ENCODE measurements at regions not wholly inside any gene's neighbourhood (a gene's known extent, or its start where the extent isn't known, plus 50 kb on each side); places are given as distances from the start of the nearest gene placed in this dataset.

DNA sequence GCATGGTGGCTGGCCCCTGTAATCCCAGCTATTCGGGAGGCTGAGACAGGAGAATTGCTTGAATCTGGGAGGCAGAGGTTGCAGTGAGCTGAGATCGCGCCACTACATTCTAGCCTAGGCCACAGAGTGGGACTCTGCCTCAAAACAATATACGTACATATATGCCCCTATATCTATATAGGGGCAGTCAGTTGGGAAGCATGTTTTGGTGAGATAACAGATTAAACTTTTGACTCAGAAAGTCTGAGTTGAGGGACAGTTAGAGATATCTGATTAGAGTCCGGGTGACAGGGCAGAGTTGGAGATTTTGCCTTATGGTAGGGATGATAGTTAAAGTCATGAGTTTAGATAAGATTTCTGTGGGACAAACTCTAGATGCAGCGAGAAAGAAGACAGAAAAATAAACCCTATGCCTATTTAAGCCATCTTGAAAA is 71.8 kb upstream of the ALDH1A1 start:
- Histone ChIP-seq H3F3A (ENCODE audit: insufficient read depth, low read depth) (no peaks in the 10 kb centered on the region), H3K79me2 (ENCODE audit: low read depth) (no peaks in the 10 kb centered on the region), H3K27me3 (ENCODE audit: insufficient read depth, low read depth) (no peaks in the 10 kb centered on the region), H3K27ac (no peak overlapping the region), H3K4me2 (no peak overlapping the region), H3K9me2 (ENCODE audit: insufficient read depth) (no peaks in the 10 kb centered on the region), H4K20me1 (ENCODE audit: insufficient read depth) (no peaks in the 10 kb centered on the region), H3K4me3 (no peak overlapping the region), H3K9me3 (ENCODE audit: insufficient read depth, low read depth) (no peaks in the 10 kb centered on the region), H3K4me1 (replicated peaks; ENCODE audit: insufficient read depth) (no peaks in the 10 kb centered on the region), H3K36me3 (ENCODE audit: low read depth) (no peaks in the 10 kb centered on the region), H2AFZ (no peak overlapping the region)
- POLR2A ChIA-PET (ENCODE audit: unreplicated experiment): no interaction called here
- no TSS peak for BruUV-seq (replicated peaks)
- intact Hi-C loops (cut with micrococcal nuclease; ENCODE audit: unreplicated experiment): loop anchor here (5.0 kb wide), 2 partner anchors 42 to 72 kb away; partner anchors contain the start of gene ALDH1A1
- no peak for DNase-seq
- CTCF ChIA-PET: interaction anchor here (0.6 kb wide), 1 partner anchor 421 kb away, joined by 7 read pairs; no protein-coding TSS in a partner anchor
- TF ChIP-seq, protein P1, sequence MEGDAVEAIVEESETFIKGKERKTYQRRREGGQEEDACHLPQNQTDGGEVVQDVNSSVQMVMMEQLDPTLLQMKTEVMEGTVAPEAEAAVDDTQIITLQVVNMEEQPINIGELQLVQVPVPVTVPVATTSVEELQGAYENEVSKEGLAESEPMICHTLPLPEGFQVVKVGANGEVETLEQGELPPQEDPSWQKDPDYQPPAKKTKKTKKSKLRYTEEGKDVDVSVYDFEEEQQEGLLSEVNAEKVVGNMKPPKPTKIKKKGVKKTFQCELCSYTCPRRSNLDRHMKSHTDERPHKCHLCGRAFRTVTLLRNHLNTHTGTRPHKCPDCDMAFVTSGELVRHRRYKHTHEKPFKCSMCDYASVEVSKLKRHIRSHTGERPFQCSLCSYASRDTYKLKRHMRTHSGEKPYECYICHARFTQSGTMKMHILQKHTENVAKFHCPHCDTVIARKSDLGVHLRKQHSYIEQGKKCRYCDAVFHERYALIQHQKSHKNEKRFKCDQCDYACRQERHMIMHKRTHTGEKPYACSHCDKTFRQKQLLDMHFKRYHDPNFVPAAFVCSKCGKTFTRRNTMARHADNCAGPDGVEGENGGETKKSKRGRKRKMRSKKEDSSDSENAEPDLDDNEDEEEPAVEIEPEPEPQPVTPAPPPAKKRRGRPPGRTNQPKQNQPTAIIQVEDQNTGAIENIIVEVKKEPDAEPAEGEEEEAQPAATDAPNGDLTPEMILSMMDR (conservative IDR thresholded peaks at IDR 0.05): no peak
- no peak for TF ChIP-seq EZH2 (IDR thresholded peaks at IDR 0.05; ENCODE audit: low read depth)

DNA sequence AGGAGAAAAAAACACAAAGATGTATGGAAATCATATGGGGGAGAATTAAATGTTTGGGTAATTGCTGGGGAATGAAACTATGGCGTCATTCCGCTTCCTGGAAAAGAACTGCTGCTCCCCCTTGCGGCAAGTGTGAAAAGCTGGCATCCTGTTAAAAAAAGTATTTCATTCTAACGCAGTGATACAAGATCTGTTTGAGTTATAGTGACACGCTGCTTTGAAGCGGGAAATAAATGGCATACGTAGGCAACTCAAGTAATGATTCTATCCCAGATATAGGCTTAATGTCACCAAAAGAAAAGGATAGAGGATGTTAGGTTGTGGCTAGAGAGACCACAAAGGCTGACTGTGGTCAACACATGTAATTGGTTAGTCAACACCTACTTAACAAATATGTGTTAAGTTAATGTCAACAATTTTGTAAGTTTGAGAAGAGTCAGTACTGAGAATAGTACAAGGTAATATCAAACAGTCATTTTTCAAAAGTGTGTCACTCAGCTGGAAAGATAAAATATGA is 70.2 kb upstream of the ALDH1A1 start:
- no TSS peak for BruUV-seq (replicated peaks)
- DNase-seq: peak; percentile 39 to 48
- H3F3A ChIP-seq (ENCODE audit: insufficient read depth, low read depth): no peaks in the 10 kb centered on the region
- no peaks in the 10 kb centered on the region for H3K27me3 ChIP-seq (ENCODE audit: insufficient read depth, low read depth)
- CTCF ChIA-PET: interaction anchor here (0.6 to 2.2 kb wide), 5 partner anchors 9 to 718 kb away, joined by 3 to 13 read pairs (median 4); no protein-coding TSS in a partner anchor
- intact Hi-C loops (cut with micrococcal nuclease; ENCODE audit: unreplicated experiment): loop anchor here (1.0 to 5.0 kb wide), 8 partner anchors 41 to 742 kb away; partner anchors contain the start of gene ALDH1A1
- H3K79me2 ChIP-seq (ENCODE audit: low read depth): no peaks in the 10 kb centered on the region
- no peak overlapping the region for H3K4me2 ChIP-seq
- TF ChIP-seq, protein P1 (conservative IDR thresholded peaks at IDR 0.05): peak; percentile 64
- no peak for TF ChIP-seq EZH2 (IDR thresholded peaks at IDR 0.05; ENCODE audit: low read depth)
- no peaks in the 10 kb centered on the region for H3K4me1 ChIP-seq (replicated peaks; ENCODE audit: insufficient read depth)
- H3K36me3 ChIP-seq (ENCODE audit: low read depth): no peaks in the 10 kb centered on the region
- no peaks in the 10 kb centered on the region for H3K9me3 ChIP-seq (ENCODE audit: insufficient read depth, low read depth)
- no peak overlapping the region for H3K4me3 ChIP-seq
- H3K9me2 ChIP-seq (ENCODE audit: insufficient read depth): no peaks in the 10 kb centered on the region
- H2AFZ ChIP-seq: no peak overlapping the region
- H4K20me1 ChIP-seq (ENCODE audit: insufficient read depth): no peaks in the 10 kb centered on the region
- no peak overlapping the region for H3K27ac ChIP-seq
- POLR2A ChIA-PET (ENCODE audit: unreplicated experiment): no interaction called here

DNA sequence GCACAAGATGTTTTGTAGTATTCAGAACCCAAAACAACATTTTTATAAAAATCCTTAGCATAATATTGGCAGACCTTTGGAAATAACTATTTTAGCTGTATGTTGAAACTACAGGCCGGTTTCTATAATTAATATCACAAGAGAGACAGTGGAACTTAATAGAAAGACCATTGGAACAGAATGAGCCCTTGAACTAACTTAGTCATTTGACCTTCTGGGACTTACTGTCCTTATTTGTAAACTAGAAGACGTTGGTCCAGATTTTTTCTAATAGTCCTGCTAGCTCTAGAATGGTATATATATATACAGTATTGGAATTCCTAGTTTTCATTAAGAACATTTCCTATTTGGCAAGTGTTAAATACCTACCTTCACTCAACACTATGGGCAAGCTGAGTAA is 69.5 kb upstream of the ALDH1A1 start:
- no peak overlapping the region for H3K27ac ChIP-seq
- POLR2A ChIA-PET (ENCODE audit: unreplicated experiment): no interaction called here
- H2AFZ ChIP-seq: no peak overlapping the region
- H3K79me2 ChIP-seq (ENCODE audit: low read depth): no peaks in the 10 kb centered on the region
- H3K4me1 ChIP-seq (replicated peaks; ENCODE audit: insufficient read depth): no peaks in the 10 kb centered on the region
- intact Hi-C loops (cut with micrococcal nuclease; ENCODE audit: unreplicated experiment): loop anchor here (2.0 to 5.0 kb wide), 4 partner anchors 40 to 742 kb away; partner anchors contain the start of gene ALDH1A1
- CTCF ChIA-PET: interaction anchor here (1.0 to 2.2 kb wide), 3 partner anchors 8 to 717 kb away, joined by 3 to 13 read pairs (median 4); no protein-coding TSS in a partner anchor
- H4K20me1 ChIP-seq (ENCODE audit: insufficient read depth): no peaks in the 10 kb centered on the region
- BruUV-seq (replicated peaks): no TSS peak
- no peaks in the 10 kb centered on the region for H3K9me2 ChIP-seq (ENCODE audit: insufficient read depth)
- H3F3A ChIP-seq (ENCODE audit: insufficient read depth, low read depth): no peaks in the 10 kb centered on the region
- DNase-seq: no peak
- H3K27me3 ChIP-seq (ENCODE audit: insufficient read depth, low read depth): no peaks in the 10 kb centered on the region
- no peaks in the 10 kb centered on the region for H3K9me3 ChIP-seq (ENCODE audit: insufficient read depth, low read depth)
- H3K4me3 ChIP-seq: no peak overlapping the region
- H3K4me2 ChIP-seq: no peak overlapping the region
- TF ChIP-seq, protein P1 (conservative IDR thresholded peaks at IDR 0.05): no peak
- no peak for TF ChIP-seq EZH2 (IDR thresholded peaks at IDR 0.05; ENCODE audit: low read depth)
- H3K36me3 ChIP-seq (ENCODE audit: low read depth): no peaks in the 10 kb centered on the region
